Fibroblast of skin of left biceps (primary cell): ENCODE measurements at regions not wholly inside any gene's neighbourhood (a gene's known extent, or its start where the extent isn't known, plus 50 kb on each side); places are given as distances from the start of the nearest gene placed in this dataset.
A peak's percentile ranks its signal among the peaks of the same experiment; 100 is the strongest.
"Not testable (repeated sequence)": the region's sequence is repeated elsewhere in the genome, so short reads cannot be mapped to it uniquely, and the experiment has no call there.

Experiments
- DNase-seq, 2 experiments: peaks; one replicate each; pipeline ENCODE4 v3.0.0-alpha.2; 2013; ENCODE audit warnings: low read depth in 2 of 2

DNA sequence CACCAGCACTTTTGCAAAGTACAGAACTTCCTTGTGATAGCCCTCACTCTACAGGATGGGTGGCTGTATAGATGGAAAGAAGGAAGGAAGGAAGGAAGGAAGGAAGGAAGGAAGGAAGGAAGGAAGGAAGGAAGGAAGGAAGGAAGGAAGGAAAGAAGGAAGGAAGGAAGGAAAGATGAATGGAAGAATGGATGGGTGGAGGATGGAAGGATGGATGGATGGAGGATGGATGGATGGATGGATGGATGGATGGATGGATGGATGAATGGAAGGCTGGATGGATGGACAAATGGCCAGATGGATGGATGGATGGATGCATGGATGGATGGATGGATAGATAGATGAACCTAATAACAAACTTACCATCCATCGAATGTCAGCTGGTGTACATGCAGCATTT, 256.9 kb downstream of the ANKRD60 start:
- DNase-seq = not testable (repeated sequence)

DNA sequence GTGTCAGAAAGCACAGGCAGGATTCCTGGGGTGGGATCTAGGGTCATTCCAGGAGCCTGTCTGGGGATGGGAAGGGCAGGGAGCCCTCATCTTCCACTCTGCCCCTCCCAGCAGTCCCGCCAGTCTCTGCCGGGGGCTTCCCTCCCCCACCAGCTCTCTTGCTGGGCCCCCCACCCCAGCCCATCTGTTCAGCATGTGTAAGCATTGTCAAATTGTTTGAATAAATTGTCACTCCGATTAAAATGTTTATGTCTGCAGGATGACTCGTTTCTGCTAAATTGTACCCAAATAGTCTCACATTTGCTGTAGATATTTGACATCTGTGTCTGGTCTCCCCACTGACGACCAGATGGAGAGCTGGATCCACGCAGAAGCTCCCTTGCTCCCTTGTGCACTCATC, 257.6 kb downstream of the ANKRD60 start:
- DNase-seq = no peak

DNA sequence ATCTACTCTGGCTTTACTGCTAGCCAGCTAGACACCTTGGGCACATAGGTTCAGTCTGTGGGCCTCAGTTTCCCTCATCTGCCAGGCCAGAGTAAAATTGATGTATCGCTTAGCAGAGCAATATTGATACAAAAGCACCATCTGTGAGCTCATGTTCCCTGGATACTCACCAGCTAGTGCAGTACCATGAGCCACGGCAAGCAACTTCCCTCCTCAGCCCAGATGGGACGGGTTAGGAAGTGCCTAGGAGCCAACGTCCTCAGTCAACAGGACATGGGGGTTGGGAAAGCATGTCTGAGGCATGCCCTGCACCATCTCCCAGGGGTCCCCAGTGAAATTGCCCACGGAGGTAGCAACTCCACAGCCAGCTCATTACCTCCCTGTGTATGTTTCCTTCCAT, 258.3 kb downstream of the ANKRD60 start:
- no peak for DNase-seq

DNA sequence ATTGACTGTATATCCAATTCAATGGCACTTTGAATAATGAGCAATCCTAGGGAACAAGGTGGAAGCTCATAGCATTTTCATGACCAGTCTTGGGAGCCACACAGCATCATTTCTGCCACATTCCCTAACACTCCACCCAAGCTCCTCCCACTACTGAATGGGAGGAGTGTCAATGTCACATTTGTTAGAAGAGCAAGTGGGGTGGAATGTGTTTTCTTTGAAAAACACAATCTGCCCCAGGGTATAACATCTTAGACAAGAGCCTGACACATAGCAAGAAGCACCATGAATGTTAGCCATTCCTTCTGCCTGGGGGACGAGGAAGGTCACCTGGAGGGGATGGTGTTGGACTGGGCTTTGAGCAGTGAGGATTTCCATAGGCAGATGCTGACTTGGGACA, 258.3 kb upstream of the PMEPA1 start:
- DNase-seq = no peak

DNA sequence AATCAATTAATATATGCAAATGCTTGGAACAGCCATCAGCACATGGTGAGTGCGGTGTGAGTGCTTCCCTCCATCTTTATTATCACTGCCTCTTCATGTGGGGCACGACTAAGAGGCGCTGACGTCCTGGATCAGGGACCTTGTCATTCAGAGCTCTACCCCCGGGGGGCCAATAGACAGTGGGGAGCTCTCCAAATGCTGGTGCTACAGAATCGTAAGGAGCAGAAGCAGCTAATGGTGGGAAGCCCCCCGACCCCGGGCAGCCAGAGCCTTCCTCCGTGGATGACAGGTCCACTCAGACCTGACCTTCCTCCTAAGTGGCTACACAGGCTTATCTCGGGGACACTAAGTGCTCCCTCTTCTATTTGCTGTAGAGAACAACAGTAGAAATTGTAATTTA, 257.5 kb upstream of the PMEPA1 start:
- DNase-seq = no peak

DNA sequence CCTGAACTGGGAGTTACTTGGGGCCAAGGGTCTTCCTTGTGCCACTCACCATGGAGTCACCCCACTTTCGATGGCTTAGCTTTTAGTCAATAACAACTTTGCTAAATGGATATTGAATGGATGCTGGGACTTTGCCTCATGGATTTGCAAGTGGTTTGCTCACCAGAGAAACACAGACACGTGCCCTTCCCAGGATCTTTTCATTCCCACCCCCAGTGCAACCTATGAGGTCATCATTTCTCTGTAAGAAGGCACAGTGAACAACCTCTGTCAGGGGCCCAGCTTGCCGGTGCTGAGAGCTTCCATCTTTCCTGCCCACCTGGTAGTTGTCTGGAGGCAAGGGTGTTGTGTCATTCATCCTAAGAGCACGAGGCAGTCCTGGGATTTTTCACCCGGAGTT, 256.8 kb upstream of the PMEPA1 start:
- no peak for DNase-seq

DNA sequence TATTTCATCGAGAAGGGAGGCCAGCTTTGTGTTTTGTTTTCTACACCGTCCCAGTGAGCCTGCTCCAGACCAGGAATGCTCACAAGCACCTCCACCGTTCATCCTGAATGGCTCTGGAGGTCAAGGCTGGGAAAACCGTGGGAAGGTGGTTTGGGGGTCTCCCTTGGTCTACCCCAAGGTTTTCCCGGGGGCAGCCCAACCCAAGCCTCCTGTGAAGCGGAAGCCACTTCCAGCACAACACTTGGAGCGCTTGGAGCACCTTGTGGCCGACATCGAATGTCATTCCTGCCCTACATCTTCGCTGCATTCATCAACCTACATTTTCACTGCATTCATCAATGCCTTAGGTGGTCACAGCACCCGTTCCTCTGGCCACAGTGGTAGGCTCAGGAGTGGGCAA, 255.6 kb upstream of the PMEPA1 start:
- DNase-seq = no peak

DNA sequence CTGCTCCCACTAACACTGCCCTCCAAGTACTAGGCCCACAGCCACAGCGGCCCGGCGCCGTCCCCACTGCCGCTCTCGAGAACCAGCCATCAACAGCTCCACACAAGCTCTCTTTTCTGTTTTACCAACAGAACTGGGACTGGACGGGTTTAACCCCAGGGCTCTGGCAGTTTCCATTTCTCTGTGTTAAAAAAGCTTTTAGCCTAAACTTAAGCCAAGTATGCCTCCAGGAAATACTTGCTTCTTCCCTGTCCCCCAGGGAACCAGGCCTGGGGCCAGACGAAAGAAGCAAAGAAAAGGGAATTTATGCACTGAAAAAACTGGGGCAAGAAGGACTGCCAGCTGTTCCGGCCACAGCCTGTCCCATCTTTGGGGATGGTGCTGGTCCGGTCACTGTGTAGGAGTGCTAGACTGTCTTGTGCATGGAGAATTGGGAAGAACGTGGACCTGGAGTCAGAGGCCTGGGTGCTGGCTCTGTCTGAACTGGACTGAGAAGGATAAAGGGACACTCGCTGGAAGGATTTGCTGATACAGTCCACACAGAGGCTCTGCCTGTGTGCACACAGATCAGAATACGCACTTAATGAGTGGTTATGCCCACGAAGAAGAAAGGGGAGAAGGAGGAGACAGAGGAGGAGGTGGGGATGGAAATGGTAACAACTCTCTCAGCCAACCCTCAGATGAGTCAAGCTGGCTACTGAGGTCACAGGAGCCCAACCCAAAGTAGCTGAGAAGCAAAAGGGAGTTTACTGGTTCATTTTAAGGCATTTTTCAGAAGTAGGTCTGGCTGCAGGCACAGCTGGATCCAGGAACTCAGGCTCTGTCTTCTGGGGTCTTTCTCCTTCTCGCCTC, 254.4 kb upstream of the PMEPA1 start:
- DNase-seq = no peak

DNA sequence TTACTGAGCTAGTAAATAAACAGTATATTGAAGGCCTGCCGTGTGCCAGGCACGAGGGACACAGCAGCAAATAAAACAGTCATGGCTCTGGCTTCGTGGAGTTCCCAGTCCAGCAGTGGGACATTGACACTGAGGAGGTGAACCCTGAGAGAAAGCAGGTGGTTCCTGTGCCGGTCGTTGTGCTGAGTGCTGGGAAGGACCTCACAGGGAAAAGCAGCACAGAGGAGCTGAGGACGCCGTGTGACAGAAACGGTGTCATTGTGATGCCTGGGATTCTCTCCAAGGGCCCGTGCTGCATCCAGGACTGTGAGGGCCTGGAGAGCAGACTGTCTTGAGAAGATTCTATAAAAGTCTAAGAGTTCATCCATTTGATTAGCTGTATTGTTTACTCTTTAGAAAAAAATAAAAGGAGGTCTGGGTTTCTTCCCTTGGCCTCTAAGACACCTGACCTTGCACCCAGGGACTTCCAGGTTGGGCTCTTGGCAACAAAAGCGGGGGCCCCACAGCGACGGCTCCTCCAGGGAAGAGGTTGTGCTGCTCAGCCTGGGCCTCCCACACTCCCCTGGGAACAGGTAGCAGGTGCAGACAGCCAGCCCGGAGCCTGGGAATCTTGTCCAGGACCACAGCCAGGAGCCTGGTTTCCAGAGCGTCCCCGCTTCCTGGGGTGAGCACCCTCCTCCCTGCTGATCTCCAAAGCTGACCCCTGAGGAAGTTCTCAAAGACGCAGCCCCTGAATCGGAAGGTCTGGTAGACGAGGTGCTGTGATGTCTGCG, 251.2 kb upstream of the PMEPA1 start:
- DNase-seq = no peak

DNA sequence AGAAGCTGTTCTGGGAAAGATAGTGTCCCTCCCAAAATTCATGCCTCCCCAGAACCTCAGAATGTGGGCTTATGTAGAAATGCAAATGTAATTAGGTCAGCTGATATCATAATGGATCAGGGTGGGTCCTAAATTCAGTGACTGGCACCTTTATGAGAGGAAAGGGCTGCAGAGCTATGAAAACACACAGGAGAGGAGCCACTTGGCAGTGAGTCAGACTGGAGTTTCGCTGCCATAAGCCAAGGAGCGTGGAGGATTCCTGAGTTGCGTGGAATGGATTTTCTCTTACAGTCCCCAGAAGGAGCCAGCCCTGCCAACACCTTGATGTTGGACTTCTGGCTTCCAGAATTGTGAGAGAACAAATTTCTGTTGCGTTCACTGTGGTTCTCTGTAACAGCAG, 249.8 kb upstream of the PMEPA1 start:
- DNase-seq = no peak

DNA sequence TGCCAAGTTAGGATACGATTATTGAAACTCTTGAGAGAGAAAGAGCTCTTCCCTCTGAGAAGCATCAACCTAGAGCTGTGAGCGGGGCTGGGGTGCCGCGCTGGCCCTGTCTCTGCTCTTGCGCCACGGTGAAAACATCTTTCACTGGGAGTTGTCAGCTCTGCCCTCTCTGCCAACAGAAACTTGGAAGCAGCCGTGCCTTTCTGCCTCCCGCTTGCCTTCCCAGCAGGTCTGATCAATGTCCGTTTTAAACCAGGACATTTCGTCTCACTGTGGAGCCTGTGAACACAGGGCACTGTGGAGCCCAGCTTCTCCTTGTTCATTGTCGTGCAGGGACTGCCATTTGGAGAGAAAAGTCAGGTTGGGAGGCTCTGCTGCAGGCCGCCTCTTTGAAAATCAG, 249.2 kb upstream of the PMEPA1 start:
- no peak for DNase-seq

DNA sequence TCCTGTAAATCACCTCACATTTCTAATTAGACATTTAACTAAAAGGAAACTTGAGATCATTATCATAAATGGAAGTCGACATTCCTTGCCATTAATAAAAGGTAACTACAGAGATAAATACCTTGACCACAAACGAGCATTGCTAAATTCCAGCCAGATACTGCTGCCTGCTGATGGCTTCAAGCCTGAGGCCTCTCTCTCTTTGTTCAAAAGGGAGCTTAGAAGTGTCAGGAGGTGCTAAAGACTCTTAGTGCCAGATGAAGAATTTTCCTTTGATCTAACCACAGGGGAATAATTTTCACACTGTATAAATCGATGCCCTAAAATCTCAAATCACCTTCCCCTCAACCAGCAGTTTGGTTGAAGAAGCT, 248.2 kb upstream of the PMEPA1 start:
- no peak for DNase-seq

DNA sequence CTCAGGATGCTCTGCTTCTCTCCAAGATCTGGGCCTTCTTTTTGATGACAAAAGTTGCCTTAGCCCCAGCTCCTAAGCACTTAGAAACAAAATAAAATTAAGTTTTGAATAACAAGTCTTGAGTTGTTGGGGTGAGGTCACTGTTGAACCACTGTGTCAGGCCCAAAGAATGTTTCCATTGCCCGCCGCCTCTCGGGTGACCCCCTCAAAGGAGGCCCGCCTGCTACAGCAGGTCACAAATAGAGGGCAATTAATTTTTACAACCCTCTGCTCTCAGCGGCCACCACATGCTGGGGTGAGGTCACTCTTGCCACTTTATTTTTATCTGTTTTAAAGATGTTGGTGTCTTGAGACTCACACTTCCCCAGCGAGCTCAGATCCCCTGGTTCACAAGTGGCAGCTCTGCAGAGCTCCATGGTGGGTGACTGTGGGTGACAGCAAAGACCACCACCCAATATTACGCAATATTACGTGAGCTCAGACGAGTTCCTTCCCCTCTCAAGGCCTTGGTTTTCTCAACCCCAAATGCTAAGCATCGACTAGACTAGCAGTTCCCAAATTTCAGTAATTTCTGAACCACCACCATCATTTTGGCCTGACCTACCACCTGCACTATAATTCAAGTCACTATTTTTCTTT, 247.7 kb upstream of the PMEPA1 start:
- DNase-seq = no peak

DNA sequence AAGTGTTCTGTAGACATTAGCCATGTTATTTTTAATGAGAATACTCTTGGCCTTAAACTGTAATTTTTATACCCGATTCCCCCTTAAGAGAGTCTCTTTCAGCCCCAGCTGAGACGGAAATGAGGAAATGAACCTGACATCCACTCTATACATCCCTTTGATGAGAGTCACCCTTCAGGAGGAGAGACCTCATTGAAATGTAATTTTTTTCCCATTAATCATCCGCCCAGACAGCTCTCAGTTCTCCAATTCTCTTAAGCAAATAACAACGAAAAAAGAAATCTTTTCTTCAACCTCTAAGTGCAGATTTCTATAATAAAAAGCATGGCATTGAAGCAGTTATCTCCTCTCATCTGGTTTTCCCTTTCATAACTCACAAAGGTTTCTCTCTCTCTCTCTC, 243.8 kb upstream of the PMEPA1 start:
- peak in 1 of 2 experiments; percentile 11 for DNase-seq

DNA sequence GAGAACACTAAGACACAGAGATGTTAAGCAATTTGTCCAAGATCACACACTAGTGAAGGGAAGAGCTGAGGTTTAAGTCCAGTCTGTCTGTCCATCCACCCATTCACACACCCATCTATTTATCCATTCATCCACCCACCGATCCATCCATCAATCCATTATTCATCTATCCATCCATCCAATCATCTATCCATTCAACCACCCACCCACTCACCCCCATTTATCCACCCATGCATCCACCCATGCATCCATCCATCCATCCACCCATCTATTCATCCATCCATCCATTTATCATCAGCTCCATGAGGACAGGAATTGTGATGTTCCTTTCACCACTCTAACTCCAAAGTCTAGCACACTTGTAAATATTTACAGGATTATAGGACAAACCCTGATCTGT, 242.3 kb upstream of the PMEPA1 start:
- no peak for DNase-seq

DNA sequence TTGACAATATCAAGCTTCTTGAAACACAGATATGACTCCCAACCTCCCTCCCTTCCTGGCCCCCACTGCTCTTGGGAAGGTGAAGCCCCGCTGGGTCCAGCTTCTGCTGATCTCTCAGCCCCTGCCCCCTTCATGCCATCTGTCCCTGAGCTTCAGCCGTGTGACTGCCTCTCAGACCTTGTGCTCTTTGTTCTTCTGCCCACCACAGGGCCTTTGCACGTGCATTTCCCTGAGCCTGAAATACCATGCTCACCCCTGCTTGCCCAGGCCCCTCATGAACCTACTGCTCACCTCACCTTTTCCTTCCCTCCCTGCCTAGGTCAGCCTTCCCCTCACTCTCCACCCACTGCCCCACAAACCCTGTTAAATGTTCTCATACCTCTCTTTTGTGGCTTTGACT, 241.7 kb upstream of the PMEPA1 start:
- no peak for DNase-seq

DNA sequence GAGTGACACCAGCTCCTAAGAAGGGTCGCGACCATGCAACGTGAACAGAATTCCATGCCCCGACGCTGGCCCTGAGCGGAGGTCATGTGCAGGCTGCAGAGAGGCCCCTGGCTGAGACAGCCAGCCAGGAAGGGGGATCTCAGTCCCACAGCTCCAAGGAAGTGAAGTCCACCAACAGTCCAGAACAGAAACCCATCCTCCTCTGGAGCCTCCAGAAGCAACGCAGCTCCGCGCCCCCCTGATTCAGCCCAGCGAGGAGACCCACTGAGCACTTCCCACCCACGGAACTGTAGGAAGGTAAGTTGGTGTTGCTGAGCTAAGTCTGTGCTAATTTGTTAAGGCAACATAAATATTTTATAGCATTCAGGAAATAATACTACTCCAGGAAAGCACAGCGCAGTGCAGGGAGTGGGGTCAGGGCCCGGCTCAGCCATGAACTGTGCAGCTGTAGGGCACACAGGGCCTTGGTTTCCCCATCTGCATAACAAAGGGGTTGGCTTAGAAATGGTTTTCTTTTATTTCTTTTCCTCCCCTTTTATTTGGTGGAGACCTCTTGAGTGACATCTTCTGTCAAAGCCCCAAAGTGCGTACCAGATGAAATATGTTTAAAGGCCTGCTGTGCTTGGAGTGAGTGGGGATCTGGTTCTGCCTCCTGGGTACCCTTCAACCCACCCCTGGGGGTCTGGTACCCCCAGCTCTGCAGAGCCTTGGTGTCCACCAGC, 241.1 kb upstream of the PMEPA1 start:
- DNase-seq = no peak

DNA sequence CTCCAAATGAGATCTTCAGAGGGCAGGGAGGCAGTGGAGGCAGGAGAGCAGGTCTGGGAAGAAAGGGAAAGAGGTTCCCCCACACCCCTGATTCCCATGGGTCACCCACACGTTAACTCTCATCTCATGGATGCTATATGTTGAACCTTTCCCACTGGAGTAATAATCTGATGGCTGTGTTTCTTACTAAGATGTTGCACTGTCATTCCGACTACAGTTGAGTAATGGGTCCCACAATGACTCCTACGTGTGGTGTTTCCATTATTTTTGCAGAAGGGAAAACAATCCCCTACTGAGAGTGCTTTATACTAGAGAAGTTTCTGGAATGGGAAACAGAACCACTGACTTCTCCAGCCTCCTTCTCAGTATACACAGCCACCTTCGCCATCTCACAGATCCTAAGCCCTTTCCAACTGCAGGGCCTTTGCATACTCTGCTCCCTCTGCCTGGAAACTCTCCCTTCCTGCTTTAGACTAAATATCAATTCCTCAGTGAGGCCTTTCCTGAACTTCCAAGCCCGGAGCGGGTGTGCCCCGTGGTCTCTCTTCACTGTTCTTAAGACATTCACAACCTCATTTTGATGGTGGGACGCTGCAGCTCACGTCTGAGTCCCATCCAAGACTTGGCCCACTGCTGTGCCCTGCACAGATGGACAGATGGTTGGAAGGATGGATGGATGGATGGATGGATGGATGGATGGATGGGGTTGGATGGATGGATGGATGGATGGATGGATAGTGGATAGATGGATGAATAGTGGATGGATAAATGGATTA, 238.6 kb upstream of the PMEPA1 start:
- no peak for DNase-seq

DNA sequence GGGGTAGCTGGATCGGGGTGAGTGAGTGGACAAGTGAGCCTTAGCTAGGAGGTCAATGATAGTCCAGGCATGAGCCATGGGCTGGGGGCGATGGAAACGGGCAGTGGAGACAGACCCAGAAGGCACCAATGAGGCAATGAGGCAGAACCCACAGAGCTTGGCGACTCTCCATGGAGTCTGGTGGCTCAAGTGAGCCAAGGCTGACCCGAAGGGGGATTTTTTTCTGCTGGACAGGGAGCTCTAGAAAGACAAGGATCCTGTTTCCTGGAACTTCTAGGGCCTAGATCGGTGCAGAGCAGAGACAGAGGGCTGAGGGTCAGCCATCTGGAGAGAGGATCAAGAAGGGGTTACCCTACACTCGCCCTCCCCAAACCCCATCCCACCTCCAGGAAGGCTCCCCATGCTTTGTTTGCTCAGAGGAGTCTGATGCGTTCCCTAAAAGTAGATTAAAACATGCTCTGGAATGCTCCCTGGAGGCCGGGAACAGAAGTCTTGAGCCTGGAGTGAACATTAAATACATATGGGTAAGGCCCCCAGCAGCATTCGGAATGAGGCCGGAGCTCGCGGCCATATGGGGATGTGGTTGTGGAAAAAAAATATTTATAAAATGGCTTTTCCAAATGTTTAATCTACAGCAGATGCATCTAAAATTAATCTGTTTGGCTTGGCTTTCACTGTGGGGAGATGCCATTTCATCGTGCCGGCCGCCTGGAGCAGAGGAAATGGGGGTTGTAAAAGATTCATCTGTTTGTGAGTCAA, 237.8 kb upstream of the PMEPA1 start:
- DNase-seq = peak; percentile 90 to 94

DNA sequence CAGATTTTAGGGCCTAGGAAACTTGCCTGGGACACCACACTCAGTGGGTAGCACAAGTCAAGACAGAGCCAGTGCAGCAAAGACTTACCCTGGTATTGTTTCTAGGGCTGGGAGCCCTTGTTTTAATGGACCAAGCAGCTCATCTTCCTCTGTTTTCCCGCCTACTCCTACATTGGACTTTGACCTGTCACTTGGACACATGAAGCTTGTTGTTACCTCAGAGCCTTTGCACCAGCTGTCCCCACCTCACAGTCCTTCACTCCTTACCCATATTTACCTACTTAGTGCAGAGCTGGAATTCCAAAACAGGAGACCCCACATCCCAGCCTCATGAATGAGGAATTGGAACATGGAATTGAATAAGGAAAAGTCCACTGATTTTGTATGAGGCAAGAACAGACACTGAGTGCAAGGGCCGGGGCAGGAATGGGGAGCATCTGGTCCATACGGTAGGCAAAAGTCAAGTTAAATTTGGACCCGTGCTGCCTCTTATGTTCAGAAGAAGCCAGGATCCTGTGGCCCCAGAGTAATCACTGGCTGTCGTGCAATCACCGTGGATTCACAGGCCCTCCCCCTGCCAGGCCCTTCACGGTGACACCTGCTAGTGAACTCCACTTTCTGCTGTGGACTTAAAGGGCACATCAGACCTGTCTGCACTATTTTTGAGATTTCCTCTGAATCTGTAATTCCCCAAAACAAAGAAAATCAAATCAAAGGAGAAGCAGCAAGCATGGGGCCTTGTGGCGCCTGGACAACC, 236.9 kb upstream of the PMEPA1 start:
- DNase-seq = no peak
